ENCODE measurements at regions not wholly inside any gene's neighbourhood (a gene's known extent, or its start where the extent isn't known, plus 50 kb on each side); places are given as distances from the start of the nearest gene placed in this dataset.

GRCh38 chr3:72542781-72543180 is 305.5 kb downstream of the SHQ1 start:
- no peaks in the 10 kb centered on the region for H3K36me3 ChIP-seq

GRCh38 chr3:72539856-72540255 is 308.4 kb downstream of the SHQ1 start:
- Histone ChIP-seq H3K36me3 (no peaks in the 10 kb centered on the region), H3K4me1 (no peaks in the 10 kb centered on the region), H3K27me3 (no peaks in the 10 kb centered on the region), H3K27ac (no peak overlapping the region), H3K4me3 (no peak overlapping the region), H3K9me3 (no peaks in the 10 kb centered on the region)
- no peak for DNase-seq (ENCODE audit: extremely low spot score in 2 of 2)
- intact Hi-C loops (cut with DNase I) = no loop called here
- TF ChIP-seq POLR2A (IDR thresholded peaks at IDR 0.05) (no peak), POLR2AphosphoS5 (IDR thresholded peaks at IDR 0.05; ENCODE audit: insufficient read depth in 1 of 2, low read depth in 1 of 2) (no peak)
- TF ChIP-seq, protein P1, sequence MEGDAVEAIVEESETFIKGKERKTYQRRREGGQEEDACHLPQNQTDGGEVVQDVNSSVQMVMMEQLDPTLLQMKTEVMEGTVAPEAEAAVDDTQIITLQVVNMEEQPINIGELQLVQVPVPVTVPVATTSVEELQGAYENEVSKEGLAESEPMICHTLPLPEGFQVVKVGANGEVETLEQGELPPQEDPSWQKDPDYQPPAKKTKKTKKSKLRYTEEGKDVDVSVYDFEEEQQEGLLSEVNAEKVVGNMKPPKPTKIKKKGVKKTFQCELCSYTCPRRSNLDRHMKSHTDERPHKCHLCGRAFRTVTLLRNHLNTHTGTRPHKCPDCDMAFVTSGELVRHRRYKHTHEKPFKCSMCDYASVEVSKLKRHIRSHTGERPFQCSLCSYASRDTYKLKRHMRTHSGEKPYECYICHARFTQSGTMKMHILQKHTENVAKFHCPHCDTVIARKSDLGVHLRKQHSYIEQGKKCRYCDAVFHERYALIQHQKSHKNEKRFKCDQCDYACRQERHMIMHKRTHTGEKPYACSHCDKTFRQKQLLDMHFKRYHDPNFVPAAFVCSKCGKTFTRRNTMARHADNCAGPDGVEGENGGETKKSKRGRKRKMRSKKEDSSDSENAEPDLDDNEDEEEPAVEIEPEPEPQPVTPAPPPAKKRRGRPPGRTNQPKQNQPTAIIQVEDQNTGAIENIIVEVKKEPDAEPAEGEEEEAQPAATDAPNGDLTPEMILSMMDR (IDR thresholded peaks at IDR 0.05) = no peak

More at GRCh38 chr3:72542781-72543180, 305.5 kb downstream of the SHQ1 start:
- no peak overlapping the region for H3K4me3 ChIP-seq
- no peak for TF ChIP-seq POLR2AphosphoS5 (IDR thresholded peaks at IDR 0.05; ENCODE audit: insufficient read depth in 1 of 2, low read depth in 1 of 2)
- TF ChIP-seq, protein P1 (IDR thresholded peaks at IDR 0.05) = no peak
- TF ChIP-seq POLR2A (IDR thresholded peaks at IDR 0.05) = no peak
- no peak overlapping the region for H3K27ac ChIP-seq
- H3K27me3 ChIP-seq = no peaks in the 10 kb centered on the region
- H3K4me1 ChIP-seq = no peaks in the 10 kb centered on the region
- H3K9me3 ChIP-seq = no peaks in the 10 kb centered on the region
- intact Hi-C loops (cut with DNase I) = no loop called here
- no peak for DNase-seq (ENCODE audit: extremely low spot score in 2 of 2)

GRCh38 chr3:72538070-72538745 is 310.0 kb downstream of the SHQ1 start:
- Histone ChIP-seq H3K27me3 (no peaks in the 10 kb centered on the region), H3K4me1 (no peaks in the 10 kb centered on the region), H3K36me3 (no peaks in the 10 kb centered on the region), H3K27ac (no peak overlapping the region), H3K4me3 (no peak overlapping the region), H3K9me3 (no peaks in the 10 kb centered on the region)
- intact Hi-C loops (cut with DNase I) = no loop called here
- DNase-seq (ENCODE audit: extremely low spot score in 2 of 2) = no peak
- TF ChIP-seq, protein P1 (IDR thresholded peaks at IDR 0.05) = no peak
- TF ChIP-seq POLR2AphosphoS5 (IDR thresholded peaks at IDR 0.05; ENCODE audit: insufficient read depth in 1 of 2, low read depth in 1 of 2) (no peak), POLR2A (IDR thresholded peaks at IDR 0.05) (no peak)

DNA sequence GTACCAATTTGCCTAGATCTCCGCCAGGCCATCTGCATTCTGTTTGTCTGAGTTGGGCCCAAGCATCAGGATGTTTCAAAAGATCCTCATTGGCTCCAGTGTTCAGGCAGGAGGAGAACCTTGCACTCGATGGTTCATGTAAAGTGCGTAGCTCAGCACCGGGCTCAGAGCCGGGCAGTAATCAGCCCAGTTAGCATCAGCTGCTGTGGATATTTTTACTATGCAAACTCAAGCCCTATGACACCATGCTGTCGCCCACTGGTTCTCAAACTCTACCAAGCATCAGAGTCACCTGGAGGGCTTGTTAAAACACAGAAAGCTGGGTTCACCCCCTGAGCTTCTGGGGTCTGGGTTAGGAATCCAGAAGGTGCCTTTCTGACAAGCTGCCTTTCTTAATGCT is 310.8 kb downstream of the SHQ1 start:
- DNase-seq (ENCODE audit: extremely low spot score in 2 of 2) = no peak
- Histone ChIP-seq H3K9me3 (no peaks in the 10 kb centered on the region), H3K4me1 (no peaks in the 10 kb centered on the region), H3K27ac (no peak overlapping the region), H3K27me3 (no peaks in the 10 kb centered on the region), H3K36me3 (no peaks in the 10 kb centered on the region), H3K4me3 (no peak overlapping the region)
- no peak for TF ChIP-seq POLR2A (IDR thresholded peaks at IDR 0.05)
- intact Hi-C loops (cut with DNase I) = no loop called here

- no peaks in the 10 kb centered on the region for H3K4me1 ChIP-seq
- no peaks in the 10 kb centered on the region for H3K36me3 ChIP-seq
- DNase-seq (ENCODE audit: extremely low spot score in 2 of 2) = no peak
- H3K27ac ChIP-seq = no peak overlapping the region
- TF ChIP-seq POLR2A (IDR thresholded peaks at IDR 0.05) (no peak), POLR2AphosphoS5 (IDR thresholded peaks at IDR 0.05; ENCODE audit: insufficient read depth in 1 of 2, low read depth in 1 of 2) (no peak)
- TF ChIP-seq, protein P1 (IDR thresholded peaks at IDR 0.05) = no peak
- no peaks in the 10 kb centered on the region for H3K27me3 ChIP-seq
- intact Hi-C loops (cut with DNase I) = no loop called here
- no peaks in the 10 kb centered on the region for H3K9me3 ChIP-seq
- H3K4me3 ChIP-seq = no peak overlapping the region
Measured at GRCh38 chr3:72536878-72537267, 311.4 kb downstream of the SHQ1 start.

Measured in vagina (tissue), 2 donors.